Gastrocnemius medialis (tissue), 4 donors: ENCODE measurements at regions not wholly inside any gene's neighbourhood (a gene's known extent, or its start where the extent isn't known, plus 50 kb on each side); places are given as distances from the start of the nearest gene placed in this dataset.

Source experiments
- ATAC-seq, 2 donors: fragments of 150-250 bp; one replicate each; pipeline ENCODE4 v1.9.1; 2016
- DNase-seq, 2 donors: peaks; one replicate each; pipeline ENCODE4 v3.0.0-alpha.2; 2019
- H3K27ac ChIP-seq, 4 donors: fragments of 200-600 bp; sonication (generic); 1 replicate in 1 of 4; 2 replicates in 3 of 4; pipeline ENCODE4 v1.5.1; 2016 to 2018; ENCODE audit warnings: mild to moderate bottlenecking in 2 of 4, moderate library complexity in 1 of 4
- H3K27me3 ChIP-seq, 3 donors: fragments of 200-600 bp; sonication (generic) in 2 of 3; 1 replicate in 1 of 3; 2 replicates in 2 of 3; pipeline versions ENCODE4 v1.5.1 to v1.6.0; 2016 to 2019; ENCODE audit warnings: mild to moderate bottlenecking in 1 of 3, moderate library complexity in 1 of 3
- H3K36me3 ChIP-seq, 2 donors: fragments of 200-600 bp; sonication (generic) in 1 of 2; one replicate each; pipeline ENCODE4 v1.5.1; 2017 to 2018
- H3K4me1 ChIP-seq, 2 donors: fragments of 200-600 bp; sonication (generic) in 1 of 2; one replicate each; pipeline ENCODE4 v1.5.1; 2016 to 2017; ENCODE audit warnings: mild to moderate bottlenecking in 2 of 2
- H3K4me3 ChIP-seq, 4 donors: fragments of 200-600 bp; sonication (generic) in 3 of 4; 1 replicate in 1 of 4; 2 replicates in 3 of 4; pipeline ENCODE4 v1.5.1; 2016 to 2019; ENCODE audit warnings: mild to moderate bottlenecking in 2 of 4
- H3K9me3 ChIP-seq, 3 donors: fragments of 200-600 bp; sonication (generic) in 2 of 3; 1 replicate in 1 of 3; 2 replicates in 2 of 3; pipeline ENCODE4 v1.5.1; 2016 to 2019
- POLR2A ChIP-seq, 2 donors: fragments of 450-650 bp; IDR thresholded peaks; one replicate each; pipeline ENCODE4 v1.6.1; 2017; ENCODE audit warnings: antibody characterized with exemption in 2 of 2, mild to moderate bottlenecking in 2 of 2, moderate library complexity in 2 of 2
- in situ Hi-C, 4 donors: fragments of 200-750 bp; cut with MboI; loops; one replicate each; pipeline versions ENCODE4 v1.15.0 to v1.8.0; 2017; ENCODE audit warnings: low sequenced_read_pairs in 4 of 4
- intact Hi-C: fragments of 100-400 bp; cut with DNase I; formaldehyde crosslinking; loops from one replicate; pipeline ENCODE4 v1.15.1; 2023; ENCODE audit warnings: low total_unique reads
- TF ChIP-seq, protein P1 (sequence below), 5 experiments: fragments of 450-650 bp in 3 of 5; fragments of 200-600 bp in 2 of 5; sonication (generic) in 2 of 5; IDR thresholded peaks in 4 of 5; conservative IDR thresholded peaks in 1 of 5; 1 replicate in 4 of 5; 2 replicates in 1 of 5; pipeline ENCODE4 v1.5.1; 2016 to 2019; ENCODE audit warnings: antibody characterized with exemption in 5 of 5, mild to moderate bottlenecking in 3 of 5, moderate library complexity in 3 of 5

DNA sequence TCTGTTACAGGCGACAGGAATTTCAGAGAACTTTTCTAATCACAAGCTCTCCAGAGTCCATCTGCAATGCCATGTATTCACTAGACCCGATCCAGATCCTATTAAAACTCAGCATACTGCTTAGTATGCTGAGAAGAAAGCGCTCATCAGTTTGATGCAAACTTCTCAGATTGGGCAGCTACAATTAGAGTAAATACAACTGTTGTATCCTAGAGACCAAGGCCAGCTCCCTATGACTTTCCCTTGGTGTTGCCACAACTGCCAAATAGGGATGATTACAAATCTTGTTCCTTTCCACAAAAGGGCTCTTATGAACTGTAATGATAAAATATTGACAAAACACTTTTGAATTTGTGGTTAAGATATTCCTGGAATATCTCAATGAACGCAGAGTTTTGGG, 191.2 kb downstream of the SPRY2 start:
- Histone ChIP-seq H3K27ac (no peak overlapping the region), H3K4me1 (no peaks in the 10 kb centered on the region), H3K27me3 (no peaks in the 10 kb centered on the region), H3K9me3 (no peaks in the 10 kb centered on the region), H3K36me3 (no peaks in the 10 kb centered on the region), H3K4me3 (no peak overlapping the region)
- in situ Hi-C loops = loop anchor here in 1 of 4 donors (10.0 kb wide), 1 partner anchor 135 kb away; no protein-coding TSS in a partner anchor
- intact Hi-C loops = no loop called here
- no peak for DNase-seq
- ATAC-seq = no peak
- TF ChIP-seq, protein P1, sequence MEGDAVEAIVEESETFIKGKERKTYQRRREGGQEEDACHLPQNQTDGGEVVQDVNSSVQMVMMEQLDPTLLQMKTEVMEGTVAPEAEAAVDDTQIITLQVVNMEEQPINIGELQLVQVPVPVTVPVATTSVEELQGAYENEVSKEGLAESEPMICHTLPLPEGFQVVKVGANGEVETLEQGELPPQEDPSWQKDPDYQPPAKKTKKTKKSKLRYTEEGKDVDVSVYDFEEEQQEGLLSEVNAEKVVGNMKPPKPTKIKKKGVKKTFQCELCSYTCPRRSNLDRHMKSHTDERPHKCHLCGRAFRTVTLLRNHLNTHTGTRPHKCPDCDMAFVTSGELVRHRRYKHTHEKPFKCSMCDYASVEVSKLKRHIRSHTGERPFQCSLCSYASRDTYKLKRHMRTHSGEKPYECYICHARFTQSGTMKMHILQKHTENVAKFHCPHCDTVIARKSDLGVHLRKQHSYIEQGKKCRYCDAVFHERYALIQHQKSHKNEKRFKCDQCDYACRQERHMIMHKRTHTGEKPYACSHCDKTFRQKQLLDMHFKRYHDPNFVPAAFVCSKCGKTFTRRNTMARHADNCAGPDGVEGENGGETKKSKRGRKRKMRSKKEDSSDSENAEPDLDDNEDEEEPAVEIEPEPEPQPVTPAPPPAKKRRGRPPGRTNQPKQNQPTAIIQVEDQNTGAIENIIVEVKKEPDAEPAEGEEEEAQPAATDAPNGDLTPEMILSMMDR (IDR thresholded peaks at IDR 0.05 in 4 of 5, conservative IDR thresholded peaks at IDR 0.05 in 1 of 5) = no peak
- no peak for TF ChIP-seq POLR2A (IDR thresholded peaks at IDR 0.05)

DNA sequence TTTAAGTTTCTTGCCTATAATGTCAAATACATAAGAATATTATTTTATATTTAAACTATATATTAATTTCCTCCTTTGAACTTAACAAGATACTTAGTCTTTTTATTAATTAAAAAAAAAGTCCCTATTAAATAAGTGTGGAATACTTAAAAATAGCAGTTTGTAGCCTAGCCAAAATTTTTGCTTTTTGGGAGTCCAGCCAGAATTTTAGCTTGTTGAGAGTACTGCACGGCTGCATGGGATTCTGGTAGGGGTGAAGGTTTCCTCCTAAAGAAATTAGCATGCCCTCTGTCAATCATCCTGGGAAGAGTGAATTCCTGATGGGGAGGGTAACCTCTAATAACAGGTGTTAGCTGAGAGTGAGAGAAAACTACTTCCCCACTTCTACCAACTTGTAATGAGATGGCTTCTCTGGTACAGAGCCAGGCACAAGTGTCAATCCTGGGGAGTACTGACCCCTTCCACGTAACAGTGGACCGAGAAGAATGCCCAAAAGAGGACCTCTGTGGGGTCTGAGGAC, 195.7 kb downstream of the SPRY2 start:
- H3K4me3 ChIP-seq = no peak overlapping the region
- DNase-seq (no peak), ATAC-seq (no peak)
- TF ChIP-seq, protein P1 (IDR thresholded peaks at IDR 0.05 in 4 of 5, conservative IDR thresholded peaks at IDR 0.05 in 1 of 5) = no peak
- TF ChIP-seq POLR2A (IDR thresholded peaks at IDR 0.05) = no peak
- in situ Hi-C loops (loop anchor here in 1 of 4 donors (10.0 kb wide), 1 partner anchor 140 kb away; no protein-coding TSS in a partner anchor), intact Hi-C loops (no loop called here)
- no peaks in the 10 kb centered on the region for H3K9me3 ChIP-seq
- no peaks in the 10 kb centered on the region for H3K27me3 ChIP-seq
- H3K27ac ChIP-seq = peak overlapping the region in 1 of 4 donors; percentile 24
- H3K36me3 ChIP-seq = no peaks in the 10 kb centered on the region
- H3K4me1 ChIP-seq = peaks cover 9 to 18% of the 10 kb centered on the region in 2 donors

DNA sequence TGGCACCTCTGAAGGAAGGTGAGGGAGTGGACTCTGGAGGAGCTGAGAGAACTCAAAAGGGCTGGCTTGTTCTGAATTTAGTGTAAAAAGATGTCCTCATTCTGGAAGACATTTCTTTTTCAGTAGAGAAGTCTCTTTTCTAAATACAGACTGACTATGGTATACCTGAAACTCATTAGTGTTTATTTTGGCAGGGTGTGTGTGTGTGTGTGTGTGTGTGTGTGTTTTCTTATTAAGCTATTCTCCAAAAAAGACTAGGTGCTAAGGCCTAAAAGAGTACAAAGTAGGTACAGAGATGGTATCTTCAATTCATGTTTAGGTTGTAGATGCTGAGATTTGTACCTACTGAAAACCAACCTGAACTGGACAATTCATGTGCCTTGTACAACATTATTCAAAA, 196.4 kb downstream of the SPRY2 start:
- TF ChIP-seq POLR2A (IDR thresholded peaks at IDR 0.05) = no peak
- TF ChIP-seq, protein P1 (IDR thresholded peaks at IDR 0.05 in 4 of 5, conservative IDR thresholded peaks at IDR 0.05 in 1 of 5) = no peak
- DNase-seq (no peak), ATAC-seq (no peak)
- intact Hi-C loops (no loop called here), in situ Hi-C loops (loop anchor here in 1 of 4 donors (10.0 kb wide), 1 partner anchor 140 kb away; no protein-coding TSS in a partner anchor)
- Histone ChIP-seq H3K4me3 (no peak overlapping the region), H3K36me3 (no peaks in the 10 kb centered on the region), H3K4me1 (peaks cover 9 to 18% of the 10 kb centered on the region in 2 donors), H3K9me3 (no peaks in the 10 kb centered on the region), H3K27ac (no peak overlapping the region), H3K27me3 (no peaks in the 10 kb centered on the region)

DNA sequence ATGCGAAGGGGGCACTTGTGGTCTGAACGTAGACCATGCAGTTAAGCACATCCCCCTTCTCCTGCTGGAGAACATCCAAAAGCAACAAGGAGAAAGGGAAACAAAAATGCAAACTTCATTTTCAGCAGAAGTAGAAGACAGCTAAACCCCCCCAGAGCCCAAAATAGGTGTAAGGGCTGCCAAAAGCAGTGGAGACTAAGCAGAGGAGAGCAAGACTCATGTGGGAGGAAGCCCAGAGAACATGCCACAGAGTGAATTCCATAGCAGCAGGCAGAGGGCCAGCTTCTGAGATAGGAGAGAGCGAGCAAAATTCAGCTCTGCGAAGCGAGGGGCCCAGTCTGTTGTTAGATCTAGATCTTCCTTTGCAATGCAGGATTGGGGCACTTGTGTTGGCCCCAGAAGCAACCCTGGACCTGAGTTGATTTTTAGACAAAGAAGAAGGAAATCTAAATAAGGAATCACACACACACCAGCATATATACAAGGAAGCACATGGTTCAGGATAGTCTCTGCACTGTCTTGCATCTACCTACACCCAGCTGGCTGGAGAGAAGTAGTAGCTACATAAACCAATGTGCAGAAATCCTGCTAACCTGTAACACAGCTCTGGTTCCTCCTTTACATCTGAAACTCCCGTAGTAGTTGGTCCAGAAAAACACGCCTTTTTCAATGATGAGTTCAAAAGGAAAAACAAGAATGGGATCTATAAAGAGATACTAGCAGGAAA, 199.6 kb downstream of the SPRY2 start:
- H3K27me3 ChIP-seq = no peaks in the 10 kb centered on the region
- DNase-seq (no peak), ATAC-seq (peak in 1 of 2 donors; percentile 56)
- intact Hi-C loops = no loop called here
- H3K27ac ChIP-seq = peak overlapping the region in 3 of 4 donors; percentile 18 to 53 (median 18)
- H3K9me3 ChIP-seq = no peaks in the 10 kb centered on the region
- TF ChIP-seq POLR2A (IDR thresholded peaks at IDR 0.05) = no peak
- TF ChIP-seq, protein P1 (IDR thresholded peaks at IDR 0.05 in 4 of 5, conservative IDR thresholded peaks at IDR 0.05 in 1 of 5) = no peak
- H3K4me3 ChIP-seq = peak overlapping the region in 1 of 4 donors; percentile 8
- no peaks in the 10 kb centered on the region for H3K36me3 ChIP-seq
- peaks cover 9 to 18% of the 10 kb centered on the region in 2 donors for H3K4me1 ChIP-seq
- in situ Hi-C loops = loop anchor here in 1 of 4 donors (10.0 kb wide), 1 partner anchor 144 kb away; no protein-coding TSS in a partner anchor
